Hematopoietic multipotent progenitor cell treated with erythropoietin and hydrocortisone succinate and interleukin-3 and kit ligand, for 6 days (in vitro differentiated cells): ENCODE measurements at regions not wholly inside any gene's neighbourhood (a gene's known extent, or its start where the extent isn't known, plus 50 kb on each side); places are given as distances from the start of the nearest gene placed in this dataset.

Source experiments
- DNase-seq: peaks from one replicate; pipeline ENCODE4 v3.0.0-alpha.2; 2015

GRCh38 chr2:181252262-181253148 lies 204.7 kb upstream of the ITGA4 start:
- DNase-seq: peak; percentile 36

GRCh38 chr2:181253438-181253837 lies 203.7 kb upstream of the ITGA4 start:
- no peak for DNase-seq

- peak; percentile 47 for DNase-seq
Observed at GRCh38 chr2:181255651-181256050, 201.5 kb upstream of the ITGA4 start.

- no peak for DNase-seq
Observed at GRCh38 chr2:181258720-181259119, 198.5 kb upstream of the ITGA4 start.

GRCh38 chr2:181262782-181263181 lies 194.4 kb upstream of the ITGA4 start:
- DNase-seq: no peak

DNA sequence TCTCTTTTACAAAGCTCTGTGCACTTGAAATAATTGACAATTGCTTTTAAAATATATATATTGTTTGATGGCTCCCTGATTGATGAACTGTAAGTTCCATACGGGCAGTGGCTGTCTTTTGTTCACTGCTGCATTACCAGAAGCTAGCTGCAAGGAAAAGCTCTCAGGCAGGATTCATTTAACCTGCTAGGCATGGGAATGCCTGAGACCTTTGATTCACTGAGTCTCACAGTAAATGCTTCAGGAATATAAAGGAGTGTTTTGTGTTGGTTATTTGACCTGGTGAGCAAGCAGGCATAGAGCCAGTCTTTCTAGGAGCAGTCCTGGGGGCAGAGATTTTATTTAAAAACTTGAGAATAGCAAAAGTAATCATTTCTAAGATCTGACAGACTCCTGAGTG lies 193.2 kb upstream of the ITGA4 start:
- DNase-seq: no peak

- no peak for DNase-seq
Observed at GRCh38 chr2:181264441-181264840, 192.7 kb upstream of the ITGA4 start.

DNA sequence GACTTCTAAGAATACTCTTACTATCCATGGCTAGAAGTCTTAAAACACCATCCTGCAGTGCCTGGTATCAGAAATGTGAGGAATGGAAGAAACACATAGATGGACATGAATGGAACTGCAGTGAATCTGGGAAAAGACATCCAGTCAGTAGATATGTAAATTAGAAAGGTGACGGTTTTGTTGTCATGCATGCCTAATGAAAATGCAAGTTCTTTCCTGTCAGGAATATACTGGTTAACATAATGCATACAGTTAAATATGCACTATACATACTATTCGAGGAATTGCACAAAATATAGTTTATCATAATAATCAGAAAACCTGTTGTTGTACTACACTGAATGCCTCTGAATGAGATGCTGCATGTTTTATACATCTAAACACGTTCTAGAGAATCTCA lies 190.6 kb upstream of the ITGA4 start:
- DNase-seq: no peak

- no peak for DNase-seq
Observed at GRCh38 chr2:181268174-181268867, 188.9 kb upstream of the ITGA4 start.

- no peak for DNase-seq
Observed at GRCh38 chr2:181273986-181274385, 183.2 kb upstream of the ITGA4 start.

DNA sequence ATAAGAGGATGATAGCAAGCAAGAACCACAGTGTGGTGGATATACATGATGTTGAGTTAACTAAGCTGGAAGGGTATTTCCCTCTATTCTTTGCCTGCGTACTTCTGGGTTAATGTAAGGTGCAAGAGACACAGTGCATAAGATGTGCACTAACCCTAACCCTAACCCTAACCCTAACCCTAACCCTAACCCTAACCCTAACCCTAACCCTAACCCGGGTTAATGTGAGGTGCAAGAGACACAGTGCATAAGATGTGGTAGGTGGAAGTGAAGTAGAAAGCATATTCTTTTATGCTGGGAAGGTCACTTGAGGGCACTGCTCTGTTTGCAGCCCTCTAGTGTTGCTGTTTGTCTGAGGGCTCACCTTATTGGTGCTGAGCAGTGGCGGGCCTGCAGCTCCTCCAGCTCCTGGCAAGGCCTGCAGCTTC lies 181.5 kb upstream of the ITGA4 start:
- peak; percentile 44 for DNase-seq

DNA sequence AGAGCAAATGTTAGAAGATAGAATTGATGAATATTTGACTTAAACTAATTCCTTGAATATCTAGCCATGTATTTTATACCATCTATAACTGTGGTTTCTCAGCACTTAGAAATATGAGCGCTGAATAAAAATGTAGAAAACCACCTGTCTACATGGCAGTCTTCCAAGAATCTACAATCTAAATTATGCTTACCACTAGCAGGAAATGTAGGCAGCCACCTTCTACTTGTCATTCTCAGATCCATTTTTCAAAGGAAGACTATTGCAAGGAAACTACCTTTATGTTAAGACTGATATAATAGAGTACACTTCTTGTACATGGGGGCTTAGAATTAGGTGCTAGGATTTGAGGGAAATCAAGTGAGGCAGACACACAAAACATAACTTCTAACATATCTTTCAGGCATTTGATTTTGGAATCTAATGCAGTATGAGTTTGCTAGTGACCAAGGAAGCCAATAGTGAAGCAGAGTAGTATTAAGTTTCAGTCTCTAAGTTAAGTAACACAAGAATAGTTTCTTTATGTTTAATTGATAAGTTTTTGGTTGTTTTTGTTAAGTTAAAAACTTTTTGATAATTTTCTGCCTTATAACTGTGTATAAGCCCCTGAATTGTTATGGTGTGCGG lies 175.9 kb upstream of the ITGA4 start:
- peak; percentile 49 for DNase-seq

GRCh38 chr2:181285116-181285515 lies 172.1 kb upstream of the ITGA4 start:
- no peak for DNase-seq

- DNase-seq: no peak
Observed at GRCh38 chr2:181289698-181290097, 167.5 kb upstream of the ITGA4 start.

- DNase-seq: no peak
Observed at GRCh38 chr2:181290182-181290581, 167.0 kb upstream of the ITGA4 start.

DNA sequence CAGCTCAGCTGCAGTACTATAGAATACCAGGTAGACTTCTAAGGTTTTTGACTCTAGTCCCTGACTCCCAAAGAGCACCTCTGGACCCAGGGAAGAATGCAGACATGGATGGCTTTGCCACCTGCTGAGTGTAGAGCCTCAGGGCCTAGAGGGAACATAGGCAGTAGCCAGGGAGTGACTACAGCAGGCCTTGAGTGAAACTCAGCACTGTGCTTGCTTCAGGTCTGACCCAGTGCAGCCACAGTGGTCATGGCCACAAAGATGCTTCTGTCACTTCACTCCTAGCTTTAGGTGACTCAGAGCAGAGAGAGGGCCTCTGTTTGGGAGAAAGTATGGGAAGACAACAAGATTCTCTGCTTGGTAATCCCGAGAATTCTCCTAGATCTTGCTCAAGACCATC lies 162.2 kb upstream of the ITGA4 start:
- DNase-seq: no peak

GRCh38 chr2:181300600-181301291 lies 156.4 kb upstream of the ITGA4 start:
- peak; percentile 67 for DNase-seq

GRCh38 chr2:181304011-181304844 lies 153.0 kb upstream of the ITGA4 start:
- peak; percentile 87 for DNase-seq

- DNase-seq: peak; percentile 99
Observed at GRCh38 chr2:181305301-181306123, 151.7 kb upstream of the ITGA4 start.

DNA sequence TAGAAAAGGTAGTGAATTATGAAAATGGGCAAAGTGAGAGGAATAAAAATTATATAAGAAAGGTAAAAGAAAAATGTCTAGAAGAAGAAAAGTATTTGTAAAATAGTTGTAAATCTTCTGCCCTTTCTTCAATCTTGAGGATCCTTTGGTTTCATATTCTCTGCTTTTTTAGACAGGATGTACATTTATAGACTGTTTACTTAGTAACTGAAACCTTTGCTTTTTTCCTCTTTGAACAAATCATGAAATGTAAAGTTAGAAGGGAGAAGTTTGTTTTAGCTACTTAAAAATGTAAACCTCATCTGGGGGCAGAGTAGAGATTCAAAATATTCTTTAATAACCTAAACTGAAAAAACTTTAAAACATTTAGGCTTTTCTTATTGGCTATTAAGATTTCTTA lies 150.4 kb upstream of the ITGA4 start:
- peak; percentile 31 for DNase-seq
